ENCODE measurements at regions not wholly inside any gene's neighbourhood (a gene's known extent, or its start where the extent isn't known, plus 50 kb on each side); places are given as distances from the start of the nearest gene placed in this dataset.

DNA sequence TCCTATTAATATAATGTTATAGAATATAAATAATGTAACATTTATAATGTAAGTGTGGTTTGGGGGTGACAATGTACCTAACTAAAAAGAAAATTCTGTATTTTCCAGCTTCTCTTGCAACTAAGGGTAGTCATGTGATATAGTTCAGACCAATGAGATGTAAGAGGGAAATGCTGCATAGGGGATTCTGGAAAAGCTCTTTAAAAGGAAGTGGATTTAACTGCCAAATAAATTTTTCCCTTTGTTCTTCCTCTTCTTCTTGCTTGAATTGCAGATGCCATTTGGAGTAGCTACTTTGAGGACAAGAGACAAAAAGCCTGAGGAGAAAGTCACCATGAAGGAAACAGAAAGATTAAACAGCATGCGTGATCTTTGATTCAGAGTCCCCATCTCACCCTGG lies 194.3 kb downstream of the PTEN start:
- no peak overlapping the region for H3K27ac Mint-ChIP-seq
- H3K27me3 Mint-ChIP-seq = no peaks in the 10 kb centered on the region
- no peak for TF ChIP-seq CTCF (IDR thresholded peaks at IDR 0.05)
- ATAC-seq (ENCODE audit: low read depth) (no peak), DNase-seq (no peak)
- no peaks in the 10 kb centered on the region for H3K36me3 Mint-ChIP-seq (ENCODE audit: low read depth)
- H3K4me1 Mint-ChIP-seq = peaks cover 28% of the 10 kb centered on the region
- CTCF ChIA-PET = no interaction called here
- intact Hi-C loops (cut with micrococcal nuclease) = loop anchor here (5.0 kb wide), 1 partner anchor 65 kb away; no protein-coding TSS in a partner anchor
- H3K9me3 Mint-ChIP-seq = peaks cover 2% of the 10 kb centered on the region
- POLR2A ChIA-PET = no interaction called here
- H3K4me3 Mint-ChIP-seq = no peak overlapping the region

- no peaks in the 10 kb centered on the region for H3K36me3 Mint-ChIP-seq (ENCODE audit: low read depth)
- H3K27ac Mint-ChIP-seq = no peak overlapping the region
- ATAC-seq (ENCODE audit: low read depth) (no peak), DNase-seq (no peak)
- peaks cover 2% of the 10 kb centered on the region for H3K9me3 Mint-ChIP-seq
- POLR2A ChIA-PET = no interaction called here
- CTCF ChIA-PET = no interaction called here
- intact Hi-C loops (cut with micrococcal nuclease) = loop anchor here (5.0 kb wide), 1 partner anchor 66 kb away; no protein-coding TSS in a partner anchor
- peaks cover 37% of the 10 kb centered on the region for H3K4me1 Mint-ChIP-seq
- H3K4me3 Mint-ChIP-seq = no peak overlapping the region
- no peaks in the 10 kb centered on the region for H3K27me3 Mint-ChIP-seq
- no peak for TF ChIP-seq CTCF (IDR thresholded peaks at IDR 0.05)
These were observed 195.3 kb downstream of the PTEN start for GRCh38 chr10:88058750-88059149.

GRCh38 chr10:88059190-88059589 lies 195.8 kb downstream of the PTEN start:
- no peak for TF ChIP-seq CTCF (IDR thresholded peaks at IDR 0.05)
- Mint-ChIP-seq H3K9me3 (peaks cover 2% of the 10 kb centered on the region), H3K4me1 (peaks cover 39% of the 10 kb centered on the region), H3K36me3 (ENCODE audit: low read depth) (no peaks in the 10 kb centered on the region), H3K27ac (no peak overlapping the region), H3K27me3 (no peaks in the 10 kb centered on the region), H3K4me3 (no peak overlapping the region)
- ATAC-seq (ENCODE audit: low read depth) = no peak
- intact Hi-C loops (cut with micrococcal nuclease) = loop anchor here (5.0 kb wide), 1 partner anchor 67 kb away; no protein-coding TSS in a partner anchor
- ChIA-PET CTCF (interaction anchor here (1.0 kb wide), 1 partner anchor 49 kb away, joined by 4 read pairs; no protein-coding TSS in a partner anchor), POLR2A (no interaction called here)
- DNase-seq = no peak

DNA sequence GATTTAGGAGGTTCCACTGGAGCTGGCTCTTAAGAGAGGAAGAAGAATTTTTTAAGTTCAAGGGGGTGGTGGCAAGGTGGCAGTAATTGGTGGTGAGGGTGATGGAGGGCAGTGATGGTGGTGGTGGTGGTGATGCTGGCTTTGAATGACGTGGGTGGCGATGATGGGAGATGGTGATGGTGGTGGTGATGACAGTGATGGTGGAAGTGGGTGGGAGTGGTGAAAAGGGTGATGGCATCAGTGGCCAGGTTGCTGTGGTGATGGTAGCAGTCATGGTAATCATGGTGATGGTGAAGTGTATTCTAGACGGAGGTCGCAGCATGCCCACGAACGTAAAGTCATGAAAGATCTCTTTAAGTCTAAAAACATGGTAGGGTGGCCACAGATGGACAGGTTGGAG lies 197.3 kb downstream of the PTEN start:
- ATAC-seq (ENCODE audit: low read depth) = no peak
- no peak for TF ChIP-seq CTCF (IDR thresholded peaks at IDR 0.05)
- Mint-ChIP-seq H3K27me3 (no peaks in the 10 kb centered on the region), H3K4me3 (peak overlapping the region; percentile 4), H3K4me1 (peaks cover 55% of the 10 kb centered on the region), H3K27ac (no peak overlapping the region), H3K36me3 (ENCODE audit: low read depth) (no peaks in the 10 kb centered on the region), H3K9me3 (peaks cover 2% of the 10 kb centered on the region)
- POLR2A ChIA-PET = interaction anchor here (1.1 kb wide), 1 partner anchor 47 kb away, joined by 5 read pairs; no protein-coding TSS in a partner anchor
- CTCF ChIA-PET = no interaction called here
- no peak for DNase-seq
- intact Hi-C loops (cut with micrococcal nuclease) = no loop called here

DNA sequence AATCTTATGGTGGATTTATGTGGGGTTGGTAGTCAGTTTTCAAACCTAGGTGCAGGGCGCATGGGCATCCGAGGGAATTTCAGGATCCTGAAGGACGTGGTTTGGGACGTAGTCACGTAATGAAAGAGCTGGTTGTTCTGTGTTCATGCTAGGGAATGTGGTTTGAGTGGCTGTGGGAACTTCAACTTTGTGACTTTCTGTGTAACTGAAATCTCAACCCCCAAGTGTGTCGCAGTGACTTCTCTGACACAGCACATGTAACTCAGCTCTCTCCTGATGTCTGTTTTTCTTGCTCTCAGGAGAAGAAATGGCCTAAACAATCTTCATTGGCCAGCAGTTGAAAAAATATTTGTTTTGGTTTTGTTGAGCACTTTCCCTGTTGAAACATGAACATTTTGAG lies 199.0 kb downstream of the PTEN start:
- no peaks in the 10 kb centered on the region for H3K27me3 Mint-ChIP-seq
- TF ChIP-seq CTCF (IDR thresholded peaks at IDR 0.05) = no peak
- intact Hi-C loops (cut with micrococcal nuclease) = no loop called here
- ChIA-PET CTCF (interaction anchor here (0.9 kb wide), 1 partner anchor 52 kb away, joined by 3 read pairs; no protein-coding TSS in a partner anchor), POLR2A (no interaction called here)
- H3K36me3 Mint-ChIP-seq (ENCODE audit: low read depth) = no peaks in the 10 kb centered on the region
- no peak overlapping the region for H3K4me3 Mint-ChIP-seq
- H3K4me1 Mint-ChIP-seq = peaks cover 71% of the 10 kb centered on the region
- DNase-seq (no peak), ATAC-seq (ENCODE audit: low read depth) (no peak)
- H3K9me3 Mint-ChIP-seq = peaks cover 2% of the 10 kb centered on the region
- H3K27ac Mint-ChIP-seq = peak overlapping the region; percentile 15
